ENCODE measurements at regions not wholly inside any gene's neighbourhood (a gene's known extent, or its start where the extent isn't known, plus 50 kb on each side); places are given as distances from the start of the nearest gene placed in this dataset.

DNA sequence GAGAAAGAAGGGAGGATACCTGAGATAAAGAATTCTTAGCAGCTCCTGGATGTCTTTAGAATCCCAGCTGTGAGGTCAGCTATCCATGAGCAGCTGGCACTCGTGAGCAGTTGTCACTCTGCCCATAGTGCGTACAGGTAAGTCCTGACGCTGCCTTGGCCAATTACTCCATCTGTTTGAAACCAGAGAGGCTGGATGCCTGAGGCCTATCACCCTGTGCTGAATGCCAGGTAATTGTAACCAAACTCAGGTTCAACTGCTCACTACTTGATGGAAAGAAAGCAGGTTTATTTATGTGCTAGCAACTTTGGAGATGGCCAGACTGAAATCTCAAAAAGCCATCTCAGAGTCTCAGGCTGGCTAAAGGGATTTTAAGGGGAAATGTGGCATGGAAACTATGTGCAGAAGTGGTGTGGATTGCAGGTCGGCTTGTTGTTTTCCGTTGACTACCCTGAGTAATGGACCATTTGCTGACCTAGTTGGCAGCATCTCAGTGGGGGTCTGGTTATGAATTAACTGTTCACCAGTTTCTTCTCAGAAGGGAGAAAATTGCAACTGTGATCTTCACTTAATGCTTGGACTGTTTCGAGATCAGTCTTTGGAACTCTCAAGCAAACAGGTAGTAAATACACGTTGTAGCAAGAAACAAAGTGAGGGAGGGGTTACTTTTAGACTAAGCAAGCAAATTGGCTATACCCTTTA, 1614.0 kb upstream of the PCDH10 start:
- TF ChIP-seq, protein P1, sequence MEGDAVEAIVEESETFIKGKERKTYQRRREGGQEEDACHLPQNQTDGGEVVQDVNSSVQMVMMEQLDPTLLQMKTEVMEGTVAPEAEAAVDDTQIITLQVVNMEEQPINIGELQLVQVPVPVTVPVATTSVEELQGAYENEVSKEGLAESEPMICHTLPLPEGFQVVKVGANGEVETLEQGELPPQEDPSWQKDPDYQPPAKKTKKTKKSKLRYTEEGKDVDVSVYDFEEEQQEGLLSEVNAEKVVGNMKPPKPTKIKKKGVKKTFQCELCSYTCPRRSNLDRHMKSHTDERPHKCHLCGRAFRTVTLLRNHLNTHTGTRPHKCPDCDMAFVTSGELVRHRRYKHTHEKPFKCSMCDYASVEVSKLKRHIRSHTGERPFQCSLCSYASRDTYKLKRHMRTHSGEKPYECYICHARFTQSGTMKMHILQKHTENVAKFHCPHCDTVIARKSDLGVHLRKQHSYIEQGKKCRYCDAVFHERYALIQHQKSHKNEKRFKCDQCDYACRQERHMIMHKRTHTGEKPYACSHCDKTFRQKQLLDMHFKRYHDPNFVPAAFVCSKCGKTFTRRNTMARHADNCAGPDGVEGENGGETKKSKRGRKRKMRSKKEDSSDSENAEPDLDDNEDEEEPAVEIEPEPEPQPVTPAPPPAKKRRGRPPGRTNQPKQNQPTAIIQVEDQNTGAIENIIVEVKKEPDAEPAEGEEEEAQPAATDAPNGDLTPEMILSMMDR (IDR thresholded peaks at IDR 0.05), result no peak
- TF ChIP-seq POLR2AphosphoS5 (IDR thresholded peaks at IDR 0.05) (no peak), POLR2A (IDR thresholded peaks at IDR 0.05; ENCODE audit: low read depth) (no peak)
